Activated naive CD4-positive, alpha-beta T cell treated with anti-CD3 and anti-CD28 coated beads, Interleukin-2, amount 10 ng/mL, durations not matched to agents 7 days and 5 days (primary cell): ENCODE measurements at regions not wholly inside any gene's neighbourhood (a gene's known extent, or its start where the extent isn't known, plus 50 kb on each side); places are given as distances from the start of the nearest gene placed in this dataset.

Source experiments
- CTCF ChIA-PET: fragments of 350-600 bp; sonication (Branson Sonifier 250); formaldehyde crosslinking; loops from one replicate; lab custom pipeline; 2021; ENCODE audit warnings: antibody characterized with exemption; lab: Charles Lee
- DNase-seq: peaks from one replicate; pipeline ENCODE4 v3.0.0-alpha.2; 2020
- H3K27ac Mint-ChIP-seq: one replicate; pipeline ENCODE4 v1.8.0; 2021; ENCODE audit warnings: mild to moderate bottlenecking, moderate library complexity, mixed read lengths
- H3K27me3 Mint-ChIP-seq: one replicate; pipeline ENCODE4 v1.8.0; 2021; ENCODE audit warnings: mild to moderate bottlenecking, mixed read lengths
- H3K36me3 Mint-ChIP-seq: one replicate; pipeline ENCODE4 v1.8.0; 2021; ENCODE audit warnings: mixed read lengths
- H3K4me1 Mint-ChIP-seq: one replicate; pipeline ENCODE4 v1.8.0; 2021; ENCODE audit warnings: mixed read lengths
- H3K4me3 Mint-ChIP-seq: one replicate; pipeline ENCODE4 v1.8.0; 2021; ENCODE audit warnings: mild to moderate bottlenecking, moderate library complexity, mixed read lengths
- H3K9me3 Mint-ChIP-seq: one replicate; pipeline ENCODE4 v1.8.0; 2021; ENCODE audit warnings: mixed read lengths

- no peak overlapping the region for H3K4me3 Mint-ChIP-seq
- CTCF ChIA-PET = no interaction called here
- H3K9me3 Mint-ChIP-seq = no peaks in the 10 kb centered on the region
Measured at GRCh38 chr1:83090195-83090594, 908.7 kb downstream of the TTLL7 start.

DNA sequence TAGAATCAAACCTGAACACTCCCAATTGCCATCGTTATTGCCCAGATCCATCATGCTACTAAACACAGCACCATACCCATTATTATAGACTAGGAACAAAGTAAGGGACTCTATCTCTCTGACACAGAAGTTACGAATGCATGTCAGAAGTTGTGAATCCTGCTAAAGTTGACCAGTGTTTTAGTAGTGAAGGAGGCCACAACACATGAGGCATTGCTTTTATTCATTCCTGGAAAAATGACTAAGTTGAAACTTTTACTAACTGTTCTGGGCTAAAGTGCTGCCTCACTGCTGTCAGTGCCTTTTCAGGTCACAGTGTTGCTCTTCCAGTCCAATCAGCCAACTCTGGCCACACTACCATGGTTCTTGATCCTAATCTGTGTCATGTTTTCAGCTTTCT lies 911.1 kb downstream of the TTLL7 start:
- CTCF ChIA-PET = no interaction called here

More at GRCh38 chr1:83090195-83090594, 908.7 kb downstream of the TTLL7 start:
- H3K4me1 Mint-ChIP-seq = no peaks in the 10 kb centered on the region
- no peaks in the 10 kb centered on the region for H3K27me3 Mint-ChIP-seq
- DNase-seq = no peak
- H3K36me3 Mint-ChIP-seq = no peaks in the 10 kb centered on the region
- no peak overlapping the region for H3K27ac Mint-ChIP-seq

DNA sequence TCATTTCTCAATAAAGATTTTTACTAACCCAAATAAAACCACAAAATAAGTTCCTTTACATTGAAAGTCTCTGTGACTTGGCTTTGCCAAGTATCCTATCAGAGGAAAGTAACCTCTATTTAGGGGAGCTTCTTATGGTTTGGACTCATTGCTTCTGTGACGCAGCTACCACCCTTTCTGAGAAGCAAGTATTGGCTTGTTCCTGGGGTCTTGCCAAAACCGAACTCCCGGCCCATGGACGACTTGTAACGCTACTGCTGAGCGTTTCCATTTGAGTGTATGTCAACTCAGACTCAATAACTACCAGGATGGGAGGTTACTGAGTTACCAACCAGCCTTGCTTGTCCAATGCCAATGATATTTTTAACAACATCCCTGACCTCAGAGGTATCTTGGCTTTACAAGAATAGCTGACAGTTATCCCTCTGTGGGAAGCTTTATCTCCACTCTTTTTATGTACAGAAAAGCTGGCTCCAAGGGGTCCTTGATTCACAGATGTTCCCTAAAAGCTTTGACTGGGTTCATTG lies 911.9 kb downstream of the TTLL7 start:
- CTCF ChIA-PET = no interaction called here
- no peaks in the 10 kb centered on the region for H3K4me1 Mint-ChIP-seq
- H3K36me3 Mint-ChIP-seq = no peaks in the 10 kb centered on the region
- H3K27me3 Mint-ChIP-seq = no peaks in the 10 kb centered on the region
- H3K27ac Mint-ChIP-seq = no peak overlapping the region
- no peaks in the 10 kb centered on the region for H3K9me3 Mint-ChIP-seq
- no peak for DNase-seq
- H3K4me3 Mint-ChIP-seq = no peak overlapping the region

More for the DNA sequence above, 911.1 kb downstream of the TTLL7 start:
- Mint-ChIP-seq H3K9me3 (no peaks in the 10 kb centered on the region), H3K27me3 (no peaks in the 10 kb centered on the region), H3K27ac (no peak overlapping the region), H3K4me3 (no peak overlapping the region), H3K36me3 (no peaks in the 10 kb centered on the region), H3K4me1 (no peaks in the 10 kb centered on the region)
- no peak for DNase-seq

- Mint-ChIP-seq H3K27ac (no peak overlapping the region), H3K4me1 (no peaks in the 10 kb centered on the region), H3K4me3 (no peak overlapping the region), H3K9me3 (no peaks in the 10 kb centered on the region), H3K36me3 (no peaks in the 10 kb centered on the region), H3K27me3 (no peaks in the 10 kb centered on the region)
- no peak for DNase-seq
- CTCF ChIA-PET = no interaction called here
Measured at GRCh38 chr1:83086346-83086745, 912.6 kb downstream of the TTLL7 start.

- Mint-ChIP-seq H3K36me3 (no peaks in the 10 kb centered on the region), H3K4me3 (no peak overlapping the region), H3K27ac (no peak overlapping the region), H3K27me3 (no peaks in the 10 kb centered on the region), H3K9me3 (no peaks in the 10 kb centered on the region), H3K4me1 (no peaks in the 10 kb centered on the region)
- CTCF ChIA-PET = no interaction called here
- DNase-seq = no peak
Measured at GRCh38 chr1:83083589-83084224, 915.2 kb downstream of the TTLL7 start.

DNA sequence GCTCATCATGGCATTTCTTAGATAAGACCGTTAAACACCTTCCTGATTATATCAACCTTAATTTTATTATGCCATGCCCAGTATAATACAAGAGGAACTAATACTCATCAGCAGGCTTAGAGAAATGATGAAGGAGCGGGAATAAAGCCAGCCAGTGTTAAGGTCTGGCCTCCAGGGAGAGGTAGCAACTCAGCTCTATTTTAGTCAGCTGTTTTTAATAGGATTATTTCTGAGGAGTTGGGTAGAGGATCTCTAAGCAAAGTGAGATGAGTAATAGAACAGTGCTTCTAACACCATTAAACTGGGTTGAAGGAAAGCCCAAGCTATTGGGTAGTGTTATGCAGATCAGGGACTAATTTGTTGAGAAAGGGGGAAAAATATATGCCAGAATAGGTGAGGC lies 921.5 kb downstream of the TTLL7 start:
- H3K27ac Mint-ChIP-seq = no peak overlapping the region
- CTCF ChIA-PET = no interaction called here
- no peaks in the 10 kb centered on the region for H3K27me3 Mint-ChIP-seq
- no peaks in the 10 kb centered on the region for H3K4me1 Mint-ChIP-seq
- H3K9me3 Mint-ChIP-seq = no peaks in the 10 kb centered on the region
- DNase-seq = no peak
- no peaks in the 10 kb centered on the region for H3K36me3 Mint-ChIP-seq
- no peak overlapping the region for H3K4me3 Mint-ChIP-seq

DNA sequence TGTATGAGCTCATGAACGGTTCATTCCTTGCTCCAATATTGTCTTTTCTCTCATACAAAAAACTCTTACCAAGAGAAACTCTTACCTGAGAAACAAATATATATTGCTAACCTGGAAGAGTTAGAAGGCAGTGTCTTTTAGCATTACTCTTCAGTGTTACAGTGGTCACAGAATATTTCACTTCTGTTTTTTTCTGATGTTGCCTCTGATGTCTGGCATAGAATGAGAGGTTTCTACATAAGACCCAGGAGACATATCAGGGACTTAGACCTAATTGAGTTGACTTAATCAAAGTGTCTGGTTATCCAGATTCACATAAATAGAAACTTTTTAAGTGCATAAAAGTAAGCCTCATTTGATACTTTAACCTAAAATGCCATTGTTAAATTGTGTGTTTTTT lies 923.8 kb downstream of the TTLL7 start:
- CTCF ChIA-PET = no interaction called here
- Mint-ChIP-seq H3K9me3 (no peaks in the 10 kb centered on the region), H3K36me3 (no peaks in the 10 kb centered on the region), H3K27ac (no peak overlapping the region), H3K4me1 (no peaks in the 10 kb centered on the region), H3K27me3 (no peaks in the 10 kb centered on the region), H3K4me3 (no peak overlapping the region)
- no peak for DNase-seq

- Mint-ChIP-seq H3K27me3 (no peaks in the 10 kb centered on the region), H3K9me3 (no peaks in the 10 kb centered on the region), H3K27ac (no peak overlapping the region), H3K4me1 (peaks cover 6% of the 10 kb centered on the region), H3K4me3 (no peak overlapping the region), H3K36me3 (no peaks in the 10 kb centered on the region)
- DNase-seq = no peak
- CTCF ChIA-PET = no interaction called here
Measured at GRCh38 chr1:83067954-83068353, 931.0 kb downstream of the TTLL7 start.

DNA sequence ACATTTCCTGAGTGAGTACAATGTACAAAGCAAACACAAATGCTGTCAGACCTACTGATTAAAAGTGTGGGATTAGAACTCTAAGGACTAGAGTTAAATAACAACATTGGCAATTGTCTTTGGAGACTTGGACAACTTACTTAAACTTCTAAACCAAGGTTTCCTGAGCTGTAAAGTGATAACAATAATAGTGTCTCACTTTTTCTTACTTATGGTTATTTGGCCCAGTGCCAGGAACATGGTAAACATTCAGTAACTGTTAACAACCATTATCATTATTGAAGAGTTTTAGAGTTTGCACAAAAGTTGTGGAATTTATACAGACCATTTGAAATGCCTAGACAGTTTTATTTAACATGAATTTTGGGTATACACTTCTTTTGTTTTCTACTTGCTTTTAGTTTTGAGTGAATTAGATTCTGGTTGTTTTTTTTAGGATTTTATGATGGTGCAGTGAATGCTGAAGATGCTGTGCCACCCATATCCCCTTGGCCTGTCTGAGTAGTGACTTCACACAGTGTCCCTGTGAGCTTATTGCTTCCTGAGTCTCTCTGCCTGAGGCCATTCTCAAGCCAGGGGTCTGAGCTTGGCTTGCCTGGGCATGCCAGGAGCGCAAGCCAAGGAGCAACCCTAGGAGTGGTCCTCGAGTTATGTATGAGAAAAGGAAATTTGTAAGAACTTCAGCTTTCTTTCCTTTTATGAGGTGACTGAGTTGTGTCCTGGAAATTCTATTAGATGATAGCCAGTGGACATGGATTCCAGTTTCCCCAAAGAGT lies 932.8 kb downstream of the TTLL7 start:
- DNase-seq = no peak
- H3K9me3 Mint-ChIP-seq = no peaks in the 10 kb centered on the region
- no peaks in the 10 kb centered on the region for H3K36me3 Mint-ChIP-seq
- no peaks in the 10 kb centered on the region for H3K27me3 Mint-ChIP-seq
- no peak overlapping the region for H3K27ac Mint-ChIP-seq
- CTCF ChIA-PET = no interaction called here
- peaks cover 6% of the 10 kb centered on the region for H3K4me1 Mint-ChIP-seq
- no peak overlapping the region for H3K4me3 Mint-ChIP-seq

- H3K27ac Mint-ChIP-seq = no peak overlapping the region
Measured at GRCh38 chr1:83064589-83065242, 934.2 kb downstream of the TTLL7 start.

DNA sequence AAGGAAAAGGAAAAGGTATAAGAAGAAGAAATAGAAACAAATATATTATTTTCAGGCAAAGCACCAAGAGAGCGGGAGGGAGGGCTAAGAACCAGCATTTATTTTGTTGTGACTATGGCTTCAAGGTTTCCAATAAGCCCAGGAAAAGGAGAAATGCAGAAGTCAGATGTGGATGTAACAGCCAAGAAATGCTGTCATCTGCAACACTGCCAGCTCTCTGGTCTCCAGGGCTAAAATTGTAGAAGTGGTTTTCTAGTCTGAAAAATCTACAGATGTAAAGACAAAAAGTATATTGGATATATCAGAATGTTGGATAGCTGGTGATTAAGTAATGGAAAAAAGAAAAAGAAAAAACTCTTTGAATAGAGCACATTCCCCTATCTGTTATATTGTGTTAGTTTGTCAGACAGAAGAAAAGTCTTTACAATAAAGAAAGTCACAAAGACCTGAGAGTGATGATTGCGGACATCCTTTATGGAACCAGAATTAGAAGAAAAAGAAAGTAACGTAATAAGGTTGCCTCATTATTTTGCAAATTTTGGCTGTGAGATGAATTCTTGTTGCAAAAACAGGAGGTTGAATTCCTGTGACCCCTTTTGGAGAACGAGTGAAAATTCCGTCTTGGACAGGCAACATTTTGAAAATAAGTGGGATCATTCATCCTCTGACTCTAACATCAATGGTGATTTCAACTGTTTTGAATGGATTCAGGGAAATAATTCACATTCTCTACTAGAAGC lies 938.1 kb downstream of the TTLL7 start:
- CTCF ChIA-PET = no interaction called here
- H3K27ac Mint-ChIP-seq = no peak overlapping the region
- no peak for DNase-seq
- H3K9me3 Mint-ChIP-seq = no peaks in the 10 kb centered on the region
- H3K4me3 Mint-ChIP-seq = no peak overlapping the region
- H3K36me3 Mint-ChIP-seq = no peaks in the 10 kb centered on the region
- H3K27me3 Mint-ChIP-seq = no peaks in the 10 kb centered on the region
- H3K4me1 Mint-ChIP-seq = peaks cover 6% of the 10 kb centered on the region

More at GRCh38 chr1:83064589-83065242, 934.2 kb downstream of the TTLL7 start:
- Mint-ChIP-seq H3K27me3 (no peaks in the 10 kb centered on the region), H3K4me1 (peaks cover 6% of the 10 kb centered on the region), H3K9me3 (no peaks in the 10 kb centered on the region), H3K4me3 (no peak overlapping the region), H3K36me3 (no peaks in the 10 kb centered on the region)
- DNase-seq = no peak
- CTCF ChIA-PET = no interaction called here

GRCh38 chr1:83060221-83060620 lies 938.7 kb downstream of the TTLL7 start:
- Mint-ChIP-seq H3K27ac (no peak overlapping the region), H3K9me3 (no peaks in the 10 kb centered on the region), H3K36me3 (no peaks in the 10 kb centered on the region), H3K4me3 (no peak overlapping the region), H3K27me3 (no peaks in the 10 kb centered on the region), H3K4me1 (peaks cover 6% of the 10 kb centered on the region)
- DNase-seq = no peak
- CTCF ChIA-PET = no interaction called here

GRCh38 chr1:83058327-83058726 lies 940.6 kb downstream of the TTLL7 start:
- H3K27ac Mint-ChIP-seq = no peak overlapping the region
- no peak for DNase-seq
- no peaks in the 10 kb centered on the region for H3K4me1 Mint-ChIP-seq
- H3K36me3 Mint-ChIP-seq = no peaks in the 10 kb centered on the region
- no peak overlapping the region for H3K4me3 Mint-ChIP-seq
- H3K9me3 Mint-ChIP-seq = no peaks in the 10 kb centered on the region
- CTCF ChIA-PET = interaction anchor here (0.8 kb wide), 1 partner anchor 876 kb away, joined by 3 read pairs; no protein-coding TSS in a partner anchor
- H3K27me3 Mint-ChIP-seq = no peaks in the 10 kb centered on the region
